ENCODE measurements at regions not wholly inside any gene's neighbourhood (a gene's known extent, or its start where the extent isn't known, plus 50 kb on each side); places are given as distances from the start of the nearest gene placed in this dataset.

DNA sequence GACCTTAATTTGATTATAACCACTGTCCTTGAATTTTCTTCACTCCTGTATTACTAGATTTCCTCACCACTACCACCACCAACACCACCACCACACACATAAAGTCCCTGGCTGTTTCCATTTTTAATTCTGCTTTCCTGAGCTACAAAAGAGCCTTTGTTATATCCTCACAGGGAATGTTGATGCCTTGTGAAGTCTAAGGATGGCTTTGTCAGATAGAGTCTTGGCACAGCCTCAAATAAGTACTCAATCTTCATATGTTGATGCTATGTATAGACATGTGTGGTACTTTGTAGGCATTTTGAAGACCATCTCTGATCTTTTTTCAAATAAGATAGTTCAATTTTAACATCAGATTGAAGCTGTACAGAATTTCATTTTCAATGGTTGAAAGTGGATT is 1016.7 kb upstream of the LCORL start:
- ATAC-seq = no peak
- H3K27ac ChIP-seq = no peak overlapping the region
- H3K9me3 ChIP-seq = peaks cover 0 to 4% (median 0%) of the 10 kb centered on the region in 3 donors
- no peak overlapping the region for H3K4me3 ChIP-seq
- H3K27me3 ChIP-seq = no peaks in the 10 kb centered on the region
- no peaks in the 10 kb centered on the region for H3K4me1 ChIP-seq
- no peaks in the 10 kb centered on the region for H3K36me3 ChIP-seq
- TF ChIP-seq EP300 (IDR thresholded peaks at IDR 0.05) (no peak), POLR2A (IDR thresholded peaks at IDR 0.05) (no peak), POLR2AphosphoS5 (IDR thresholded peaks at IDR 0.05) (no peak)
- TF ChIP-seq, protein P1, sequence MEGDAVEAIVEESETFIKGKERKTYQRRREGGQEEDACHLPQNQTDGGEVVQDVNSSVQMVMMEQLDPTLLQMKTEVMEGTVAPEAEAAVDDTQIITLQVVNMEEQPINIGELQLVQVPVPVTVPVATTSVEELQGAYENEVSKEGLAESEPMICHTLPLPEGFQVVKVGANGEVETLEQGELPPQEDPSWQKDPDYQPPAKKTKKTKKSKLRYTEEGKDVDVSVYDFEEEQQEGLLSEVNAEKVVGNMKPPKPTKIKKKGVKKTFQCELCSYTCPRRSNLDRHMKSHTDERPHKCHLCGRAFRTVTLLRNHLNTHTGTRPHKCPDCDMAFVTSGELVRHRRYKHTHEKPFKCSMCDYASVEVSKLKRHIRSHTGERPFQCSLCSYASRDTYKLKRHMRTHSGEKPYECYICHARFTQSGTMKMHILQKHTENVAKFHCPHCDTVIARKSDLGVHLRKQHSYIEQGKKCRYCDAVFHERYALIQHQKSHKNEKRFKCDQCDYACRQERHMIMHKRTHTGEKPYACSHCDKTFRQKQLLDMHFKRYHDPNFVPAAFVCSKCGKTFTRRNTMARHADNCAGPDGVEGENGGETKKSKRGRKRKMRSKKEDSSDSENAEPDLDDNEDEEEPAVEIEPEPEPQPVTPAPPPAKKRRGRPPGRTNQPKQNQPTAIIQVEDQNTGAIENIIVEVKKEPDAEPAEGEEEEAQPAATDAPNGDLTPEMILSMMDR (IDR thresholded peaks at IDR 0.05) = no peak

DNA sequence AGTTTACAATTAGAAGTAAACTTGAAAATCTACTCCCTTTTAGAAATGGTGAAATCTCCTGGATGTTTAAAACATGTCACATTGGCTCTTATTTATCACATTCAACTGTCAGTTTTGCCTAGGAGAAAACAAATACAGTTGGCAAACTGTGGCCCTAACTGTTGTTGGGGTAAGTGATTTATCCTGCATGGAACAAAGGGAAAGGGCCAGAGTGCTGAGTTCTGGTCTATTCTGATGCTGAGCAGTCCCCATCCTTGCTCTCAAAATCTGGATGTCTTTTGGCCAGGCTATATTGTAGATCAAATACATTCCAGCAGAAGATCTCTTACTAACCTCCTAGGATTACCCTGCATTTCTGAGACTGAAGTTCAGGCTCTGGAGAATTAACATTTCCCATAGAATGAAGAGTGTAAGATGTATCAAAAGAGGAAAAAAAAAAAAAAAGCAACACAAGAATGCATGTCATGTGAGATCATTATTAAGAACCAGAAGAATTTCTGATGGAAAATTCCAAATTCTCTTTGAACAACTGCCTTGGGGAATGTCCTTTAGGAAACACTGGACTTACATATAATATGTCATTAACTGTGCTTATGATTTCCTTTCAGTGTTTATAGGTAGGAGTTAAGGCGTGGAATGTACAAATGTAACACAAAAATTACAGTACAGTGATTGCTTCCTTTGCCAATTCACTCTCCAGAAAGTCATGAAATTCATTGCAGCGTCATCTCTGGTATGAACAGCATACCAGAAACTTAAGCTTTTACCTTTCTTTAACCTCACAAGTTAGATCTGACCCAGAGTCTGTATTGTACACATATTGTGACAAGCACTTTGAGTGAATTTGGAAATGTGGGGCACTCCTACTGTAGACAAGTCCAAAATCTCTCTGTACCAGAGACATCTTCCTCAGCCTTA is 1012.5 kb upstream of the LCORL start:
- H3K4me1 ChIP-seq = peaks cover 0 to 4% (median 0%) of the 10 kb centered on the region in 3 donors

DNA sequence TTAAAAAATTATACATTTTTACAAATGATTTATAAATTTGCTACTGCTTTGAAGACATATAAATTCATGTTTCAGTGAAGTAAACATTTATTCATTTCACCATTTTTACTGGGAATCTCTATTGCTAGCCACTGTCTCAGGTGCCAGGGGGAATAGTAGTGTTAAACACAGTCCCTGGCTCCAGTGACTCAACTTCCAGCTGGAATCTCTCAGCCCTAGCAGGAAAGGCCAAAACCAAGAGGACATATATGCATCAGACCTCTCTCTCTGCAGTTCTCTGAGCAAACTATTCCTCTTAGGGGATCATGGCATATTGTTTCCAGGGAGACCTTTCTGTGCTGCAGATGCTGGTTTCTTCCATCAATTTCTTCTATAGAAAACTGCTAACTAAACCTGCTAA is 1009.0 kb upstream of the LCORL start:
- Histone ChIP-seq H3K27ac (no peak overlapping the region), H3K4me3 (no peak overlapping the region), H3K27me3 (no peaks in the 10 kb centered on the region), H3K4me1 (peaks cover 0 to 15% (median 6%) of the 10 kb centered on the region in 3 donors), H3K36me3 (no peaks in the 10 kb centered on the region), H3K9me3 (no peaks in the 10 kb centered on the region)
- TF ChIP-seq POLR2AphosphoS5 (IDR thresholded peaks at IDR 0.05) = no peak
- TF ChIP-seq POLR2A (IDR thresholded peaks at IDR 0.05) = no peak
- TF ChIP-seq EP300 (IDR thresholded peaks at IDR 0.05) = no peak
- TF ChIP-seq, protein P1 (IDR thresholded peaks at IDR 0.05) = no peak
- ATAC-seq = no peak

More for the DNA sequence above, 1012.5 kb upstream of the LCORL start:
- WGBS, 2 donors (ENCODE audit: low coverage in 1 of 2) = 81 to 85% methylated on average over 2 of the region's 2 CpGs
- H3K9me3 ChIP-seq = peaks cover 0 to 4% (median 0%) of the 10 kb centered on the region in 3 donors
- no peaks in the 10 kb centered on the region for H3K27me3 ChIP-seq
- H3K27ac ChIP-seq = no peak overlapping the region
- no peak overlapping the region for H3K4me3 ChIP-seq
- no peaks in the 10 kb centered on the region for H3K36me3 ChIP-seq
- no peak for ATAC-seq
- TF ChIP-seq EP300 (IDR thresholded peaks at IDR 0.05) (no peak), POLR2A (IDR thresholded peaks at IDR 0.05) (no peak), POLR2AphosphoS5 (IDR thresholded peaks at IDR 0.05) (no peak)
- TF ChIP-seq, protein P1 (IDR thresholded peaks at IDR 0.05) = no peak

DNA sequence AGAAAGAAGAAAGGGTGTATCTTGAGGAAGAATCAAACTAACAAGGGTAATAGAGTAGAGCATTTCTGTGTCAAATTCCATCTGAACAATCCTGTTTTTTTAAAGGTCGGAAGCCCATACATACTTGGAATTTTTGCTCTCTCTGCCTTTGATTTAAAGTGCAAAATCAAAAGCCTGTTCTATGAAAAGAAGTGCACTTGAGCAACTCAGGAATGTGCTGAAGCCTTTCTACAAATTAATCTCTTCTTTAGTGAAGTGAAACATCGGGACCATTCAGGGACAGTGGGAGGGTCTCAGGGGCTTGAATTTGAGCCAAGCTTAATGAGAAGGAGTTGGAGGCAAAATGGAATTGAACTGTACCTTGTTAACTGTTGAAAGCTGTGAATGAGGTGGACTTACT is 1008.5 kb upstream of the LCORL start:
- Histone ChIP-seq H3K9me3 (no peaks in the 10 kb centered on the region), H3K27me3 (no peaks in the 10 kb centered on the region), H3K36me3 (no peaks in the 10 kb centered on the region), H3K4me1 (peaks cover 0 to 15% (median 6%) of the 10 kb centered on the region in 3 donors), H3K4me3 (no peak overlapping the region), H3K27ac (no peak overlapping the region)
- WGBS, 2 donors (ENCODE audit: low coverage in 1 of 2) = 9 to 14% methylated on average over 2 of the region's 2 CpGs
- TF ChIP-seq POLR2A (IDR thresholded peaks at IDR 0.05) (no peak), POLR2AphosphoS5 (IDR thresholded peaks at IDR 0.05) (no peak)
- ATAC-seq = no peak

DNA sequence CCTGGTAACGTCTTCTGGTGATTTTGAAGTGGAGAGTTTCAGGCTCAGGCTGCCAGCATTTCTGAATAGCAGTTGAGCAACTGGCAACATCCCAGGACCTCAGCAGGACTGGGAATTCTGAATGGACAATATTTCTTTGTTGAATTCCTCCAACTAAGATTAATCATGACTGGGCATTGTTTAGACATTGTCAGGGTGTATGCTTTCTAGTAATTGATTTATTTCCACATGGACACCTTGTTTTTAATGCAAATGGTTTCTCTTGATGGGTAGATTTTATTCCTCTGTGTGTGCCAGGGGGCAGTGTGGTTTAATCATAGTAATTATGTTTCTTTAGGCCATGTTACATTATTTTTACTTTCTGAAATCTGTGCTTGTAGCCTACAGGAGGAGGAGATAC is 1004.7 kb upstream of the LCORL start:
- H3K4me3 ChIP-seq = no peak overlapping the region
- H3K27me3 ChIP-seq = no peaks in the 10 kb centered on the region
- TF ChIP-seq, protein P1 (IDR thresholded peaks at IDR 0.05) = no peak
- TF ChIP-seq POLR2AphosphoS5 (IDR thresholded peaks at IDR 0.05) (no peak), POLR2A (IDR thresholded peaks at IDR 0.05) (no peak), EP300 (IDR thresholded peaks at IDR 0.05) (no peak)

More for the DNA sequence above, 1004.7 kb upstream of the LCORL start:
- ATAC-seq = no peak
- no peak overlapping the region for H3K27ac ChIP-seq
- WGBS, 2 donors (ENCODE audit: low coverage in 1 of 2) = 8 to 14% methylated on average over 1 of the region's 1 CpG
- peaks cover 0 to 15% (median 6%) of the 10 kb centered on the region in 3 donors for H3K4me1 ChIP-seq
- H3K9me3 ChIP-seq = no peaks in the 10 kb centered on the region
- no peaks in the 10 kb centered on the region for H3K36me3 ChIP-seq
